ENCODE measurements at regions not wholly inside any gene's neighbourhood (a gene's known extent, or its start where the extent isn't known, plus 50 kb on each side); places are given as distances from the start of the nearest gene placed in this dataset.

GRCh38 chr3:90261481-90262433 is 1154.3 kb downstream of the EPHA3 start:
- no peak overlapping the region for H3K27ac ChIP-seq (ENCODE audit: insufficient read depth in 1 of 2, low read depth in 1 of 2, low read length in 2 of 2, poor library complexity in 1 of 2, severe bottlenecking in 2 of 2)
- no peak overlapping the region for H3K4me3 ChIP-seq (ENCODE audit: control insufficient read depth in 1 of 7, extremely low read depth in 1 of 7, insufficient read depth in 4 of 7, low read depth in 2 of 7, low read length in 6 of 7)
- H3K4me1 ChIP-seq (ENCODE audit: control extremely low read depth in 1 of 4, control insufficient read depth in 4 of 4, insufficient read depth in 4 of 4, low read length in 3 of 4) = no peaks in the 10 kb centered on the region
- H3K36me3 ChIP-seq (ENCODE audit: control insufficient read depth in 4 of 4, insufficient read depth in 4 of 4, low read length in 3 of 4) = no peaks in the 10 kb centered on the region
- ChIA-PET POLR2A (no interaction called here), CTCF (interaction anchor here (1.5 kb wide), 1 partner anchor 11 kb away, joined by 3 read pairs; no protein-coding TSS in a partner anchor)
- peaks cover 0 to 7% (median 0%) of the 10 kb centered on the region in 5 experiments for H3K9me3 ChIP-seq (ENCODE audit: control extremely low read depth in 1 of 5, control insufficient read depth in 4 of 5, insufficient read depth in 2 of 5, low read depth in 1 of 5, low read length in 4 of 5)
- no peak for DNase-seq
- 100% methylated on average over 4 of the region's 6 CpGs for WGBS (ENCODE audit: insufficient coverage)
- no peaks in the 10 kb centered on the region for H3K27me3 ChIP-seq (replicated peaks in 2 of 5; ENCODE audit: control insufficient read depth in 4 of 5, insufficient read depth in 5 of 5, low read length in 4 of 5)

Measured in common myeloid progenitor, CD34-positive (primary cell).